GM23248 (cell line): ENCODE measurements at regions not wholly inside any gene's neighbourhood (a gene's known extent, or its start where the extent isn't known, plus 50 kb on each side); places are given as distances from the start of the nearest gene placed in this dataset.

Source experiments
- DNase-seq: peaks from one replicate; pipeline ENCODE4 v3.0.0-alpha.2; 2015
- H2AFZ ChIP-seq: fragments of 200-600 bp; sonication (generic); 2 replicates; pipeline ENCODE4 v1.6.1; 2016; ENCODE audit warnings: antibody characterized with exemption
- H3F3A ChIP-seq: fragments of 200-600 bp; sonication (generic); 2 replicates; pipeline ENCODE4 v1.6.1; 2016; ENCODE audit warnings: mild to moderate bottlenecking, antibody characterized with exemption, mixed run types; ENCODE audit not compliant: insufficient read depth
- H3K27ac ChIP-seq: fragments of 200-600 bp; sonication (generic); 2 replicates; pipeline ENCODE4 v1.5.1; 2016; ENCODE audit warnings: mild to moderate bottlenecking
- H3K27me3 ChIP-seq: fragments of 200-600 bp; sonication (generic); replicated peaks from 2 replicates; pipeline ENCODE4 v1.6.1; 2016; ENCODE audit warnings: mild to moderate bottlenecking; ENCODE audit not compliant: insufficient read depth
- H3K36me3 ChIP-seq: fragments of 200-600 bp; sonication (generic); 2 replicates; pipeline ENCODE4 v1.6.1; 2016; ENCODE audit warnings: low read depth, mild to moderate bottlenecking
- H3K4me1 ChIP-seq: fragments of 200-600 bp; sonication (generic); 2 replicates; pipeline ENCODE4 v1.6.1; 2016; ENCODE audit warnings: mild to moderate bottlenecking; ENCODE audit not compliant: insufficient read depth
- H3K4me2 ChIP-seq: fragments of 200-600 bp; sonication (generic); one replicate; pipeline ENCODE4 v1.6.1; 2016; ENCODE audit warnings: mild to moderate bottlenecking; ENCODE audit not compliant: unreplicated experiment
- H3K4me3 ChIP-seq: fragments of 200-600 bp; sonication (generic); 2 replicates; pipeline ENCODE4 v1.5.1; 2016; ENCODE audit warnings: mild to moderate bottlenecking
- H3K79me2 ChIP-seq: fragments of 200-600 bp; sonication (generic); 2 replicates; pipeline ENCODE4 v1.6.1; 2016; ENCODE audit warnings: mild to moderate bottlenecking; ENCODE audit not compliant: insufficient read depth
- H3K9ac ChIP-seq: fragments of 200-600 bp; sonication (generic); 2 replicates; pipeline ENCODE4 v1.6.1; 2016; ENCODE audit warnings: mild to moderate bottlenecking
- H3K9me2 ChIP-seq: fragments of 200-600 bp; sonication (generic); 2 replicates; pipeline ENCODE4 v1.6.1; 2016; ENCODE audit warnings: mixed run types, mild to moderate bottlenecking, moderate library complexity; ENCODE audit not compliant: insufficient read depth
- H3K9me3 ChIP-seq: fragments of 200-600 bp; sonication (generic); one replicate; pipeline ENCODE4 v1.6.1; 2017; ENCODE audit warnings: low read depth
- H4K20me1 ChIP-seq: fragments of 200-600 bp; sonication (generic); 2 replicates; pipeline ENCODE4 v1.6.0; 2016; ENCODE audit not compliant: insufficient read depth
- EZH2 ChIP-seq: fragments of 200-600 bp; sonication (generic); IDR thresholded peaks from 2 replicates; pipeline ENCODE4 v1.6.1; 2018; ENCODE audit warnings: antibody characterized with exemption, mild to moderate bottlenecking; ENCODE audit not compliant: insufficient read depth, poor library complexity, severe bottlenecking
- EZH2phosphoT487 ChIP-seq: fragments of 200-600 bp; sonication (generic); IDR thresholded peaks from 2 replicates; pipeline ENCODE4 v1.6.1; 2018; ENCODE audit warnings: antibody characterized with exemption, moderate library complexity, mild to moderate bottlenecking, low read depth; ENCODE audit not compliant: insufficient read depth
- WGBS, 2 experiments: methylation state at CpG; one replicate each; pipeline ENCODE4 v1.1.6; 2015 to 2017; ENCODE audit warnings: low lambda C conversion rate in 2 of 2, low coverage in 1 of 2; ENCODE audit errors: missing lambda C conversion rate in 2 of 2; 5-methylcytosine and 5-hydroxymethylcytosine counted together
- in situ Hi-C: fragments of 300-500 bp; cut with MboI; formaldehyde crosslinking; loops from 2 replicates; pipeline ENCODE4 v1.15.0; 2020

- H3K27ac ChIP-seq, result no peak overlapping the region
- no peaks in the 10 kb centered on the region for H3F3A ChIP-seq
- no peak overlapping the region for H3K4me3 ChIP-seq
- no peaks in the 10 kb centered on the region for H4K20me1 ChIP-seq
- H3K4me2 ChIP-seq, result no peak overlapping the region
- H3K79me2 ChIP-seq, result no peaks in the 10 kb centered on the region
- no peak overlapping the region for H3K9ac ChIP-seq
- no peaks in the 10 kb centered on the region for H3K36me3 ChIP-seq
- TF ChIP-seq EZH2 (no peak), EZH2phosphoT487 (no peak)
- no peaks in the 10 kb centered on the region for H3K9me3 ChIP-seq
- H3K4me1 ChIP-seq, result peaks cover 14% of the 10 kb centered on the region
- H3K27me3 ChIP-seq, result no peaks in the 10 kb centered on the region
- no peaks in the 10 kb centered on the region for H3K9me2 ChIP-seq
- DNase-seq, result no peak
- H2AFZ ChIP-seq, result no peak overlapping the region
- WGBS, 2 experiments, result 85 to 92% methylated on average over 6 of the region's 6 CpGs
- in situ Hi-C loops, result no loop called here
These were observed 75.3 kb upstream of the COX10 start for GRCh38 chr17:13994050-13994449.

- Histone ChIP-seq H4K20me1 (no peaks in the 10 kb centered on the region), H3K4me3 (peak overlapping the region; percentile 56), H3K4me2 (peak overlapping the region; percentile 70), H3K9ac (peak overlapping the region; percentile 48), H2AFZ (peak overlapping the region; percentile 76), H3K79me2 (no peaks in the 10 kb centered on the region), H3K9me3 (no peaks in the 10 kb centered on the region), H3K27me3 (no peaks in the 10 kb centered on the region), H3K36me3 (no peaks in the 10 kb centered on the region), H3K4me1 (peaks cover 14% of the 10 kb centered on the region), H3K9me2 (no peaks in the 10 kb centered on the region), H3F3A (no peaks in the 10 kb centered on the region), H3K27ac (no peak overlapping the region)
- TF ChIP-seq EZH2phosphoT487, result no peak
- TF ChIP-seq EZH2, result no peak
- peak; percentile 57 for DNase-seq
- WGBS, 2 experiments, result 7 to 12% methylated on average over 4 of the region's 4 CpGs
- in situ Hi-C loops, result no loop called here
These were observed 73.4 kb upstream of the COX10 start for GRCh38 chr17:13995856-13996271.

GRCh38 chr17:13996276-13996675 is 73.0 kb upstream of the COX10 start:
- Histone ChIP-seq H3K36me3 (no peaks in the 10 kb centered on the region), H3K27ac (no peak overlapping the region), H3K27me3 (no peaks in the 10 kb centered on the region), H4K20me1 (no peaks in the 10 kb centered on the region), H3F3A (no peaks in the 10 kb centered on the region), H3K4me2 (peak overlapping the region; percentile 70), H3K9me2 (no peaks in the 10 kb centered on the region), H3K79me2 (no peaks in the 10 kb centered on the region), H3K4me3 (peak overlapping the region; percentile 56), H2AFZ (peak overlapping the region; percentile 76), H3K4me1 (peaks cover 14% of the 10 kb centered on the region), H3K9me3 (no peaks in the 10 kb centered on the region), H3K9ac (peak overlapping the region; percentile 48)
- WGBS, 2 experiments, result 5 to 7% methylated on average over 7 of the region's 7 CpGs
- in situ Hi-C loops, result no loop called here
- no peak for TF ChIP-seq EZH2phosphoT487
- no peak for TF ChIP-seq EZH2
- peak; percentile 33 for DNase-seq

GRCh38 chr17:13996748-13997147 is 72.6 kb upstream of the COX10 start:
- Histone ChIP-seq H3K27me3 (no peaks in the 10 kb centered on the region), H3K9ac (no peak overlapping the region), H3K4me1 (peaks cover 14% of the 10 kb centered on the region), H3K36me3 (no peaks in the 10 kb centered on the region), H3F3A (no peaks in the 10 kb centered on the region), H3K4me3 (peak overlapping the region; percentile 56; the same call in 1 of the 2 replicates), H2AFZ (peak overlapping the region; percentile 76), H3K4me2 (peak overlapping the region; percentile 4), H3K9me2 (no peaks in the 10 kb centered on the region), H4K20me1 (no peaks in the 10 kb centered on the region), H3K27ac (no peak overlapping the region), H3K9me3 (no peaks in the 10 kb centered on the region), H3K79me2 (no peaks in the 10 kb centered on the region)
- WGBS, 2 experiments, result 50 to 55% methylated on average over 3 of the region's 3 CpGs
- DNase-seq, result peak; percentile 48
- in situ Hi-C loops, result no loop called here
- TF ChIP-seq EZH2 (no peak), EZH2phosphoT487 (no peak)

- Histone ChIP-seq H3K36me3 (no peaks in the 10 kb centered on the region), H3K4me1 (no peaks in the 10 kb centered on the region), H2AFZ (no peak overlapping the region), H3K9me2 (no peaks in the 10 kb centered on the region), H3K4me2 (no peak overlapping the region), H4K20me1 (no peaks in the 10 kb centered on the region), H3K9me3 (no peaks in the 10 kb centered on the region), H3K9ac (no peak overlapping the region), H3F3A (peaks cover 2% of the 10 kb centered on the region; the same call in 1 of the 2 replicates), H3K27me3 (no peaks in the 10 kb centered on the region), H3K79me2 (no peaks in the 10 kb centered on the region), H3K27ac (no peak overlapping the region), H3K4me3 (no peak overlapping the region)
- WGBS, 2 experiments, result 92 to 95% methylated on average over 2 of the region's 2 CpGs
- no peak for TF ChIP-seq EZH2
- no peak for TF ChIP-seq EZH2phosphoT487
- DNase-seq, result peak; percentile 12
- in situ Hi-C loops, result no loop called here
These were observed 64.2 kb upstream of the COX10 start for GRCh38 chr17:14004927-14005620.
